Bronchial epithelial cell (primary cell): ENCODE measurements at regions not wholly inside any gene's neighbourhood (a gene's known extent, or its start where the extent isn't known, plus 50 kb on each side); places are given as distances from the start of the nearest gene placed in this dataset.

Experiments
- DNase-seq: peaks from one replicate; pipeline ENCODE4 v3.0.0-alpha.2; 2010; ENCODE audit warnings: low read depth
- FAIRE-seq: peaks from 2 replicates; lab custom pipeline; 2011; peaks lifted over from hg19 to GRCh38; lab: Jason Lieb, UNC
- H3K27me3 ChIP-seq: 2 replicates; pipeline ENCODE4 v1.5.1; 2011; ENCODE audit warnings: low read length; ENCODE audit not compliant: control insufficient read depth, insufficient read depth
- H3K36me3 ChIP-seq: 2 replicates; pipeline ENCODE4 v1.5.1; 2011; ENCODE audit warnings: low read length; ENCODE audit not compliant: control insufficient read depth, insufficient read depth
- H3K4me3 ChIP-seq: 2 replicates; pipeline ENCODE4 v1.5.1; 2011; ENCODE audit warnings: mild to moderate bottlenecking, low read depth, low read length, control low read depth
- CTCF ChIP-seq: IDR thresholded peaks from 2 replicates; pipeline ENCODE4 v1.5.1; 2011; ENCODE audit warnings: mild to moderate bottlenecking, moderate library complexity, low read length, control low read depth, inconsistent platforms; ENCODE audit not compliant: insufficient read depth, severe bottlenecking

- peak; percentile 16 for DNase-seq
Observed at GRCh38 chr1:214843281-214843680, 239.3 kb upstream of the KCNK2 start.

GRCh38 chr1:214844319-214844718 is 238.2 kb upstream of the KCNK2 start:
- no peaks in the 10 kb centered on the region for H3K36me3 ChIP-seq

More at GRCh38 chr1:214843281-214843680, 239.3 kb upstream of the KCNK2 start:
- H3K27me3 ChIP-seq, result no peaks in the 10 kb centered on the region
- H3K36me3 ChIP-seq, result no peaks in the 10 kb centered on the region
- H3K4me3 ChIP-seq, result no peak overlapping the region
- FAIRE-seq, result no peak
- no peak for TF ChIP-seq CTCF

GRCh38 chr1:214846276-214846675 is 236.3 kb upstream of the KCNK2 start:
- no peak for FAIRE-seq
- no peak for TF ChIP-seq CTCF
- no peak for DNase-seq

More at GRCh38 chr1:214844319-214844718, 238.2 kb upstream of the KCNK2 start:
- Histone ChIP-seq H3K27me3 (no peaks in the 10 kb centered on the region), H3K4me3 (no peak overlapping the region)
- TF ChIP-seq CTCF, result no peak
- DNase-seq (no peak), FAIRE-seq (no peak)

GRCh38 chr1:214847071-214847810 is 235.3 kb upstream of the KCNK2 start:
- no peaks in the 10 kb centered on the region for H3K27me3 ChIP-seq
- DNase-seq, result no peak
- H3K4me3 ChIP-seq, result no peak overlapping the region
- no peak for TF ChIP-seq CTCF
- no peaks in the 10 kb centered on the region for H3K36me3 ChIP-seq
- no peak for FAIRE-seq

More at GRCh38 chr1:214846276-214846675, 236.3 kb upstream of the KCNK2 start:
- H3K4me3 ChIP-seq, result no peak overlapping the region
- H3K27me3 ChIP-seq, result no peaks in the 10 kb centered on the region
- H3K36me3 ChIP-seq, result no peaks in the 10 kb centered on the region

- no peaks in the 10 kb centered on the region for H3K27me3 ChIP-seq
- no peak for DNase-seq
- H3K4me3 ChIP-seq, result no peak overlapping the region
- no peak for TF ChIP-seq CTCF
- no peaks in the 10 kb centered on the region for H3K36me3 ChIP-seq
- FAIRE-seq, result no peak
Observed at GRCh38 chr1:214848101-214848500, 234.4 kb upstream of the KCNK2 start.

- DNase-seq, result peak; percentile 15
Observed at GRCh38 chr1:214850432-214851050, 232.0 kb upstream of the KCNK2 start.

More at GRCh38 chr1:214850432-214851050, 232.0 kb upstream of the KCNK2 start:
- Histone ChIP-seq H3K4me3 (no peak overlapping the region), H3K36me3 (no peaks in the 10 kb centered on the region), H3K27me3 (no peaks in the 10 kb centered on the region)
- no peak for FAIRE-seq
- TF ChIP-seq CTCF, result no peak
